ENCODE measurements at regions not wholly inside any gene's neighbourhood (a gene's known extent, or its start where the extent isn't known, plus 50 kb on each side); places are given as distances from the start of the nearest gene placed in this dataset.

DNA sequence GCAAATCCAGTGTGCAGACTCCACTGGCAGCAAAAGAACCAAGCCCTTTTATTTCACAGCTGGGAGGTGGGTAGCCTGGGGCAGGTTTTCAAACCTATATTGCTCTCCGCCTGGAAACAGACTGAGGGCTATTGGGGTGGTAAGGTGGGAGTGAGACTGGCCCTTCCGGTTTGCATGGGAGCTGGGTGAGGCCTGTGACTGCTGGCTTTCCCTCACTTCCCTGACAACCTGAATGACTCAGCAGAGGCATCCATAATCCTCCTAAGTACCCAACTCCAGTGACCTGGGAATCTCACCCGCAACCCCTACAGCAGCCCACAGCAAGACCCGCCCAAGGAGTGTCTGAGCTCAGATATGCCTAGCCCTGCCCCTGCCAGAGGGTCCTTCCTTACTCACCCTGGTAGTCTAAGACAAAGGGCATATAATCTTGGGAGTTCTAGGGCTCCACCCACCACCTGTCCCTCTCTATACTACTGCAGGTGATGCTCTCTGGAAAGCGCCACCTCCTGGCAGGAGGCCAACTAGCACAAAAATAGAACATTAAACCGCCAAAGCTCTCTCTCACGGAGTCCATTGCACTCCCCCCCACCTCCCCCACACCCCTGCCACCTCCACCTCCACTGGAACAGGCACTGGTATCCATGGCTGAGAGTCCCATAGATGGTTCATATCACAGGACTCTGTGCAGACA lies 602.0 kb upstream of the C16orf82 start:
- TF ChIP-seq CTCF (optimal IDR thresholded peaks at IDR 0.05 in 1 of 3, IDR thresholded peaks at IDR 0.05 in 1 of 3, conservative IDR thresholded peaks at IDR 0.05 in 1 of 3; ENCODE audit: extremely low read depth in 1 of 3, insufficient read depth in 2 of 3, low read length in 3 of 3) (no peak), EZH2 (IDR thresholded peaks at IDR 0.05; ENCODE audit: low read length) (no peak)
